ENCODE measurements at regions not wholly inside any gene's neighbourhood (a gene's known extent, or its start where the extent isn't known, plus 50 kb on each side); places are given as distances from the start of the nearest gene placed in this dataset.

DNA sequence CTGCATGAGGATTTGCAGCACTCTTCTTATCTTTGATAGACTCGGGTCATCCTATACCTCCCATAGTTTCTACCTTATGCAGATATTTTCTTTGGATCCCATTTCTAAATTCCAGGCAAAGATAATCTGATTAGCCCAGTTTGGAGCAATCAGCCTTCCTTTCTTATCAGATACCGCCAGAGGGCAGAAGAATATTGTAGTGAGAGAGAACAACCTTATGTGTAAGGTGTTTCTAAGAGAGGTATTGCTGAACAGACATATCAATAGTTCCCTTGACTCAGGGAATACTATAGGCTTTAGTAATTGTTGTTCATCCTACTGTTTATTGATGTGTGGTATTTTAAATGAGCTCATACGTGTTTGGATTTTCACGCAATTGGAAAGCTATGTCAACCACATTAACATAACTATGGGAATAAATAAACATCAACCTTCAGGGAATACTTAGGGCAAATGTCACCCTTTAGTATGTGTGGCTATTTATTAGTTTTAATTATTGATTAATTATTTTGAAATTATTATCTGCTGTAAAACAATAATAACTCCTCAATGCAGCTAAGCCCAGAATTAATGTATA is 1435.2 kb upstream of the CDH9 start:
- Histone ChIP-seq H3K27ac (no peak overlapping the region), H3K27me3 (no peaks in the 10 kb centered on the region), H3K36me3 (no peaks in the 10 kb centered on the region), H3K4me3 (no peak overlapping the region), H3K4me1 (no peaks in the 10 kb centered on the region), H3K9me3 (no peaks in the 10 kb centered on the region)
- no peak for DNase-seq (ENCODE audit: extremely low spot score in 2 of 2)
- intact Hi-C loops (cut with DNase I): no loop called here
- TF ChIP-seq, protein P1, sequence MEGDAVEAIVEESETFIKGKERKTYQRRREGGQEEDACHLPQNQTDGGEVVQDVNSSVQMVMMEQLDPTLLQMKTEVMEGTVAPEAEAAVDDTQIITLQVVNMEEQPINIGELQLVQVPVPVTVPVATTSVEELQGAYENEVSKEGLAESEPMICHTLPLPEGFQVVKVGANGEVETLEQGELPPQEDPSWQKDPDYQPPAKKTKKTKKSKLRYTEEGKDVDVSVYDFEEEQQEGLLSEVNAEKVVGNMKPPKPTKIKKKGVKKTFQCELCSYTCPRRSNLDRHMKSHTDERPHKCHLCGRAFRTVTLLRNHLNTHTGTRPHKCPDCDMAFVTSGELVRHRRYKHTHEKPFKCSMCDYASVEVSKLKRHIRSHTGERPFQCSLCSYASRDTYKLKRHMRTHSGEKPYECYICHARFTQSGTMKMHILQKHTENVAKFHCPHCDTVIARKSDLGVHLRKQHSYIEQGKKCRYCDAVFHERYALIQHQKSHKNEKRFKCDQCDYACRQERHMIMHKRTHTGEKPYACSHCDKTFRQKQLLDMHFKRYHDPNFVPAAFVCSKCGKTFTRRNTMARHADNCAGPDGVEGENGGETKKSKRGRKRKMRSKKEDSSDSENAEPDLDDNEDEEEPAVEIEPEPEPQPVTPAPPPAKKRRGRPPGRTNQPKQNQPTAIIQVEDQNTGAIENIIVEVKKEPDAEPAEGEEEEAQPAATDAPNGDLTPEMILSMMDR (IDR thresholded peaks at IDR 0.05): no peak
- TF ChIP-seq POLR2A (IDR thresholded peaks at IDR 0.05): no peak
- TF ChIP-seq POLR2AphosphoS5 (IDR thresholded peaks at IDR 0.05; ENCODE audit: insufficient read depth in 1 of 2, low read depth in 1 of 2): no peak

DNA sequence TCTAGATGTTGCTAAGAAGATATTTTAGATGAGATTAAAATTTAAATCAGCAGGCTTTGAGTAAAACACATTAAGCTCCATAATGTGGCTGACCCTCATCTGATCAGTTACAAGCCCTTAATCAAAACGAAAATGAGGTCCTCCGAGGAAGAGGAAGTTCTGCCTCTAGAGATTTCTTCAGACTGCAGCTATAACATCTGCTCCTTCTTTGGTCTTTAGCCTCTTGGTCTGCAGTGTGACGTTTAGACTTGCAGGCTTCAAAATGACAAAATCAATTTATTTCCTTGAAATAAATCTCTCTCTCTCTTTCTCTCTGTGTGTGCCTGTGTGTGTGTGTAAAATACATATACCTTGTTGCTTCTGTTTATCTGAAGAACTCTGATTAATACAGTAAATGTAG is 1429.8 kb upstream of the CDH9 start:
- H3K4me3 ChIP-seq: no peak overlapping the region
- H3K36me3 ChIP-seq: no peaks in the 10 kb centered on the region
- no peaks in the 10 kb centered on the region for H3K27me3 ChIP-seq
- no peak overlapping the region for H3K27ac ChIP-seq
- intact Hi-C loops (cut with DNase I): no loop called here
- no peaks in the 10 kb centered on the region for H3K4me1 ChIP-seq
- H3K9me3 ChIP-seq: no peaks in the 10 kb centered on the region
- no peak for DNase-seq (ENCODE audit: extremely low spot score in 2 of 2)
- TF ChIP-seq POLR2A (IDR thresholded peaks at IDR 0.05) (no peak), POLR2AphosphoS5 (IDR thresholded peaks at IDR 0.05; ENCODE audit: insufficient read depth in 1 of 2, low read depth in 1 of 2) (no peak)
- TF ChIP-seq, protein P1 (IDR thresholded peaks at IDR 0.05): no peak

- Histone ChIP-seq H3K9me3 (no peaks in the 10 kb centered on the region), H3K36me3 (no peaks in the 10 kb centered on the region), H3K4me3 (no peak overlapping the region), H3K4me1 (no peaks in the 10 kb centered on the region), H3K27ac (no peak overlapping the region), H3K27me3 (no peaks in the 10 kb centered on the region)
- intact Hi-C loops (cut with DNase I): no loop called here
- TF ChIP-seq POLR2AphosphoS5 (IDR thresholded peaks at IDR 0.05; ENCODE audit: insufficient read depth in 1 of 2, low read depth in 1 of 2) (no peak), POLR2A (IDR thresholded peaks at IDR 0.05) (no peak)
- TF ChIP-seq, protein P1 (IDR thresholded peaks at IDR 0.05): no peak
- no peak for DNase-seq (ENCODE audit: extremely low spot score in 2 of 2)
Measured at GRCh38 chr5:28463728-28464127, 1425.3 kb upstream of the CDH9 start.

GRCh38 chr5:28451483-28451882 is 1413.1 kb upstream of the CDH9 start:
- no peaks in the 10 kb centered on the region for H3K27me3 ChIP-seq
- TF ChIP-seq POLR2A (IDR thresholded peaks at IDR 0.05) (no peak), POLR2AphosphoS5 (IDR thresholded peaks at IDR 0.05; ENCODE audit: insufficient read depth in 1 of 2, low read depth in 1 of 2) (no peak)
- TF ChIP-seq, protein P1 (IDR thresholded peaks at IDR 0.05): no peak
- no peaks in the 10 kb centered on the region for H3K36me3 ChIP-seq
- H3K4me3 ChIP-seq: no peak overlapping the region
- no peaks in the 10 kb centered on the region for H3K9me3 ChIP-seq
- intact Hi-C loops (cut with DNase I): no loop called here
- H3K4me1 ChIP-seq: no peaks in the 10 kb centered on the region
- no peak for DNase-seq (ENCODE audit: extremely low spot score in 2 of 2)
- no peak overlapping the region for H3K27ac ChIP-seq

DNA sequence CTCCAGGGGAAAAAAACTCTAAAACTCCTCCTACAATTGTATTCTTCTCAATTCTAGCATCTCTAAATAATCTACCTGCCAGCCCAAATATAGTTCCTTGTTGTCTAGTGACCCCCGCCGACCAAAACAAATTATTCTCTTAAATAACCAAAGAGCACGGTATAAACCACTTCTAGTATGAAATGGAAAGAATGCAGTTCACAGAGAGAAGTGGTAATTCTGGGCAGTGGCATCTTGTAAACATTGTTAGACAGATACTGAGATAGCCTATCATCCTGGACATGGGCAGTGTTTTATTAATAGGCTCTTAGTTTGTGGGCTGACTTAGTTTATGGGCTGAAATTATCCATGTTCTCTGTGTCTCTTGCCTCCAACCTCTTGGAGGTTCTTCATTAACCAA is 1412.6 kb upstream of the CDH9 start:
- Histone ChIP-seq H3K4me3 (no peak overlapping the region), H3K27me3 (no peaks in the 10 kb centered on the region), H3K4me1 (no peaks in the 10 kb centered on the region), H3K36me3 (no peaks in the 10 kb centered on the region), H3K9me3 (no peaks in the 10 kb centered on the region), H3K27ac (no peak overlapping the region)
- TF ChIP-seq, protein P1 (IDR thresholded peaks at IDR 0.05): no peak
- no peak for DNase-seq (ENCODE audit: extremely low spot score in 2 of 2)
- intact Hi-C loops (cut with DNase I): no loop called here
